ENCODE measurements at regions not wholly inside any gene's neighbourhood (a gene's known extent, or its start where the extent isn't known, plus 50 kb on each side); places are given as distances from the start of the nearest gene placed in this dataset.

- no TSS peak for BruUV-seq (replicated peaks)
- POLR2A ChIA-PET, result no interaction called here
- CTCF ChIA-PET, result no interaction called here
These were observed 265.0 kb downstream of the ZNF608 start for GRCh38 chr5:124481419-124481818.

More at GRCh38 chr5:124481419-124481818, 265.0 kb downstream of the ZNF608 start:
- Histone ChIP-seq H3K36me3 (ENCODE audit: control insufficient read depth in 1 of 2, insufficient read depth in 2 of 2, low read length in 2 of 2) (no peaks in the 10 kb centered on the region), H3K4me2 (ENCODE audit: low read length) (no peak overlapping the region), H3K4me3 (replicated peaks in 1 of 2; ENCODE audit: low read depth in 1 of 2, low read length in 2 of 2) (no peak overlapping the region), H3K79me2 (ENCODE audit: insufficient read depth, low read length) (no peaks in the 10 kb centered on the region), H3K9me2 (ENCODE audit: insufficient read depth) (no peaks in the 10 kb centered on the region), H3K9me3 (ENCODE audit: control insufficient read depth in 1 of 2, insufficient read depth in 1 of 2, low read depth in 1 of 2, low read length in 2 of 2) (no peaks in the 10 kb centered on the region), H3K27ac (ENCODE audit: low read depth, low read length) (no peak overlapping the region), H3K4me1 (ENCODE audit: control insufficient read depth in 1 of 2, insufficient read depth in 2 of 2, low read length in 2 of 2) (no peaks in the 10 kb centered on the region), H3K27me3 (ENCODE audit: insufficient read depth, low read length) (no peaks in the 10 kb centered on the region), H2AFZ (ENCODE audit: low read depth, low read length, poor library complexity, severe bottlenecking) (no peak overlapping the region), H3K9ac (ENCODE audit: low read length) (no peak overlapping the region), H4K20me1 (ENCODE audit: insufficient read depth) (no peaks in the 10 kb centered on the region)
- TF ChIP-seq ZBTB33 (IDR thresholded peaks at IDR 0.05; ENCODE audit: extremely low read depth, insufficient replicate concordance, low read length) (no peak), ATF3 (IDR thresholded peaks at IDR 0.05) (no peak), CEBPB (IDR thresholded peaks at IDR 0.05; ENCODE audit: low read depth) (no peak), REST (IDR thresholded peaks at IDR 0.05; ENCODE audit: low read depth) (no peak), POLR2A (IDR thresholded peaks at IDR 0.05; ENCODE audit: borderline replicate concordance, extremely low read depth, insufficient read depth, insufficient read length) (no peak), POLR2AphosphoS5 (IDR thresholded peaks at IDR 0.05; ENCODE audit: low read depth, low read length) (no peak), EGR1 (IDR thresholded peaks at IDR 0.05; ENCODE audit: low read depth) (no peak), ELF1 (IDR thresholded peaks at IDR 0.05; ENCODE audit: borderline replicate concordance, low read depth) (no peak), JUND (IDR thresholded peaks at IDR 0.05) (no peak), CTCF (IDR thresholded peaks at IDR 0.05 in 2 of 3, conservative IDR thresholded peaks at IDR 0.05 in 1 of 3; ENCODE audit: borderline replicate concordance in 1 of 3, insufficient read depth in 1 of 3, low read depth in 2 of 3, low read length in 2 of 3) (no peak), ZFX (IDR thresholded peaks at IDR 0.05) (no peak), EZH2phosphoT487 (IDR thresholded peaks at IDR 0.05; ENCODE audit: borderline replicate concordance) (no peak)
- RAD21 ChIA-PET (ENCODE audit: low non-redundant PET in 1 of 2, low total read pairs in 2 of 2, uncharacterized antibody in 2 of 2, unreplicated experiment in 2 of 2), result no interaction called here
- DNase-seq (ENCODE audit: low read depth, low spot score) (no peak), ATAC-seq (no peak)
- intact Hi-C loops (cut with micrococcal nuclease), result no loop called here

All from HCT116 (cell line).